ENCODE measurements at regions not wholly inside any gene's neighbourhood (a gene's known extent, or its start where the extent isn't known, plus 50 kb on each side); places are given as distances from the start of the nearest gene placed in this dataset.

DNA sequence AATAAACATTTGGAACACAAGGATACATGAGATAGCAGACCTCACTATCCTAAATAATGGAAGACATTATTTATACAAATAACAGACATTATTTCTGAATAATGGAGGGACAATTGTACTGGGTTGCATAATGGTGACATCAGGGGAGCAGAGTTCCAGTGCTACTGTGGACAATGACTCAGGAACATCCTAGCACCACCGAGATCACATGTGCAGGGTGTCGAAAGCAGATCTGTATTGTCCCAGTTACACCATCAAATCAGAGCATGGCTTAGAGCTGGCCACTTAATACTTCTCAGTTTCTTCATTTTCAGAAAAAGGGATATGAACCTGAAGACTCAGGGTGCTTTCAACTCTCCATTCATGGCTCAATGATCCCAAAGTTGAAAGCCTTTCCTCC, 249.1 kb upstream of the RBMS1 start:
- Histone ChIP-seq H4K20me1 (ENCODE audit: control insufficient read depth, insufficient read depth, low read length, poor library complexity, severe bottlenecking) (no peaks in the 10 kb centered on the region), H3K4me2 (replicated peaks; ENCODE audit: low read depth, low read length, poor library complexity, severe bottlenecking) (no peak overlapping the region), H2AFZ (ENCODE audit: insufficient read depth, low read depth, low read length, poor library complexity, severe bottlenecking) (no peak overlapping the region), H3K36me3 (replicated peaks in 1 of 2; ENCODE audit: control extremely low read depth in 1 of 2, control insufficient read depth in 1 of 2, extremely low read depth in 1 of 2, insufficient read depth in 2 of 2, low read length in 1 of 2) (no peaks in the 10 kb centered on the region), H3K27me3 (replicated peaks in 1 of 4; ENCODE audit: control extremely low read depth in 1 of 4, control insufficient read depth in 3 of 4, insufficient read depth in 4 of 4, low read length in 3 of 4) (no peaks in the 10 kb centered on the region), H3K9me3 (ENCODE audit: control extremely low read depth in 1 of 3, control insufficient read depth in 2 of 3, insufficient read depth in 1 of 3, low read length in 2 of 3) (no peaks in the 10 kb centered on the region), H3K4me3 (ENCODE audit: control extremely low read depth in 1 of 5, extremely low read depth in 1 of 5, insufficient read depth in 1 of 5, low read depth in 2 of 5, low read length in 4 of 5) (no peak overlapping the region), H3K27ac (ENCODE audit: low read length in 2 of 2) (no peak overlapping the region), H3K9ac (ENCODE audit: low read length) (no peak overlapping the region), H3K79me2 (ENCODE audit: control insufficient read depth, insufficient read depth, low read length) (no peaks in the 10 kb centered on the region), H3K4me1 (ENCODE audit: control insufficient read depth in 2 of 2, insufficient read depth in 2 of 2, low read length in 2 of 2) (no peaks in the 10 kb centered on the region)
- ATAC-seq (ENCODE audit: low read depth) (no peak), DNase-seq (no peak)
- peaks cover 9% of the 10 kb centered on the region for H3K27me3 Mint-ChIP-seq
- H3K4me1 Mint-ChIP-seq, result no peaks in the 10 kb centered on the region
- CTCF ChIA-PET, result no interaction called here
- no peak overlapping the region for H3K4me3 Mint-ChIP-seq
- no peak overlapping the region for H3K27ac Mint-ChIP-seq
- WGBS (ENCODE audit: insufficient coverage), result 92% methylated on average over 2 of the region's 2 CpGs
- no peaks in the 10 kb centered on the region for H3K9me3 Mint-ChIP-seq (ENCODE audit: insufficient read depth)
- POLR2A ChIA-PET, result no interaction called here
- no peak for TF ChIP-seq EZH2 (IDR thresholded peaks at IDR 0.05; ENCODE audit: borderline replicate concordance, insufficient read depth, low read depth, low read length, poor library complexity, severe bottlenecking)
- TF ChIP-seq, protein P1, sequence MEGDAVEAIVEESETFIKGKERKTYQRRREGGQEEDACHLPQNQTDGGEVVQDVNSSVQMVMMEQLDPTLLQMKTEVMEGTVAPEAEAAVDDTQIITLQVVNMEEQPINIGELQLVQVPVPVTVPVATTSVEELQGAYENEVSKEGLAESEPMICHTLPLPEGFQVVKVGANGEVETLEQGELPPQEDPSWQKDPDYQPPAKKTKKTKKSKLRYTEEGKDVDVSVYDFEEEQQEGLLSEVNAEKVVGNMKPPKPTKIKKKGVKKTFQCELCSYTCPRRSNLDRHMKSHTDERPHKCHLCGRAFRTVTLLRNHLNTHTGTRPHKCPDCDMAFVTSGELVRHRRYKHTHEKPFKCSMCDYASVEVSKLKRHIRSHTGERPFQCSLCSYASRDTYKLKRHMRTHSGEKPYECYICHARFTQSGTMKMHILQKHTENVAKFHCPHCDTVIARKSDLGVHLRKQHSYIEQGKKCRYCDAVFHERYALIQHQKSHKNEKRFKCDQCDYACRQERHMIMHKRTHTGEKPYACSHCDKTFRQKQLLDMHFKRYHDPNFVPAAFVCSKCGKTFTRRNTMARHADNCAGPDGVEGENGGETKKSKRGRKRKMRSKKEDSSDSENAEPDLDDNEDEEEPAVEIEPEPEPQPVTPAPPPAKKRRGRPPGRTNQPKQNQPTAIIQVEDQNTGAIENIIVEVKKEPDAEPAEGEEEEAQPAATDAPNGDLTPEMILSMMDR (IDR thresholded peaks at IDR 0.05), result no peak
- intact Hi-C loops (cut with micrococcal nuclease), result no loop called here

DNA sequence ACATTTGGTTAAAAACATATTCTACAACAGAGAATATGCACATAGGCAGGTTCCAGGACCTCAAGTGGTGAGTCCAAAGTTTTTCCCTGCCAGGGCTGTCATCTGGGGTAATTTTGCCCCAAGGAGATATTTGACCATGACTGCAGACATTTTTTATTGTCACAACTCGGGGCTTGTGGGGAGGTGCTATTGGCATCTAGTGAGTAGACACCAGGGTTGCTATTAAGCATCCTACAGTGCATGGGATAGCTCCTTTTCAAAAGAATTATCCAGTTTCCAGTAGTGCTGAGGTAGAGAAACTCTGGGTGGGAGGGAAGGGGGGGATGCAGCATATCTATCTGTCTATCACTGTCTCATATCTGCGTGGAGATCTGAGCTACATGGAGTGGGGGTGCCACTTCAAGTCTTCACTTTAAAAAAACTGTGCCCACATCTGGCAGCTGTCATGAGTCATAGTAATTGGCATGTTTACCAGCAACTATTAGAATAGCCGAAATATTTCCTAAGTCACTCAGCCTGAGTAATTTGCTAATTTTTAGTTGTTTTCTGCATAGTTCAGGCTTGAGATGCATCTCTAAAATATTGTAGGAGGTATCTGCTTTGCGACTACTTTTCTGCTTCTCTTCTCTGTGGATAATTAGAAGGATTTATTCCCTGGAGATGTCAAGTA, 254.0 kb upstream of the RBMS1 start:
- no peak for ATAC-seq (ENCODE audit: low read depth)
- no peak overlapping the region for H2AFZ ChIP-seq (ENCODE audit: insufficient read depth, low read depth, low read length, poor library complexity, severe bottlenecking)
- H4K20me1 ChIP-seq (ENCODE audit: control insufficient read depth, insufficient read depth, low read length, poor library complexity, severe bottlenecking), result no peaks in the 10 kb centered on the region

More for the DNA sequence above, 254.0 kb upstream of the RBMS1 start:
- ChIA-PET CTCF (interaction anchor here (0.5 kb wide), 1 partner anchor 25 kb away, joined by 3 read pairs; no protein-coding TSS in a partner anchor), POLR2A (no interaction called here)
- H3K4me3 ChIP-seq (ENCODE audit: control extremely low read depth in 1 of 5, extremely low read depth in 1 of 5, insufficient read depth in 1 of 5, low read depth in 2 of 5, low read length in 4 of 5), result no peak overlapping the region
- H3K4me2 ChIP-seq (replicated peaks; ENCODE audit: low read depth, low read length, poor library complexity, severe bottlenecking), result no peak overlapping the region
- Mint-ChIP-seq H3K27me3 (peaks cover 13% of the 10 kb centered on the region), H3K4me3 (no peak overlapping the region), H3K27ac (no peak overlapping the region), H3K9me3 (ENCODE audit: insufficient read depth) (no peaks in the 10 kb centered on the region), H3K4me1 (no peaks in the 10 kb centered on the region)
- no CpG with 5 or more reads among the region's 4 CpGs for WGBS (ENCODE audit: insufficient coverage)
- no peak for DNase-seq
- intact Hi-C loops (cut with micrococcal nuclease), result no loop called here
- H3K9me3 ChIP-seq (ENCODE audit: control extremely low read depth in 1 of 3, control insufficient read depth in 2 of 3, insufficient read depth in 1 of 3, low read length in 2 of 3), result no peaks in the 10 kb centered on the region
- no peak overlapping the region for H3K9ac ChIP-seq (ENCODE audit: low read length)
- TF ChIP-seq EZH2 (IDR thresholded peaks at IDR 0.05; ENCODE audit: borderline replicate concordance, insufficient read depth, low read depth, low read length, poor library complexity, severe bottlenecking), result no peak
- TF ChIP-seq, protein P1 (IDR thresholded peaks at IDR 0.05), result no peak
- H3K36me3 ChIP-seq (replicated peaks in 1 of 2; ENCODE audit: control extremely low read depth in 1 of 2, control insufficient read depth in 1 of 2, extremely low read depth in 1 of 2, insufficient read depth in 2 of 2, low read length in 1 of 2), result no peaks in the 10 kb centered on the region
- no peaks in the 10 kb centered on the region for H3K27me3 ChIP-seq (replicated peaks in 1 of 4; ENCODE audit: control extremely low read depth in 1 of 4, control insufficient read depth in 3 of 4, insufficient read depth in 4 of 4, low read length in 3 of 4)
- H3K4me1 ChIP-seq (ENCODE audit: control insufficient read depth in 2 of 2, insufficient read depth in 2 of 2, low read length in 2 of 2), result no peaks in the 10 kb centered on the region
- H3K79me2 ChIP-seq (ENCODE audit: control insufficient read depth, insufficient read depth, low read length), result no peaks in the 10 kb centered on the region
- no peak overlapping the region for H3K27ac ChIP-seq (ENCODE audit: low read length in 2 of 2)

Data from B cell (primary cell).